NT2/D1 (cell line): ENCODE measurements at regions not wholly inside any gene's neighbourhood (a gene's known extent, or its start where the extent isn't known, plus 50 kb on each side); places are given as distances from the start of the nearest gene placed in this dataset.

Source experiments
- SUZ12 ChIP-seq: IDR thresholded peaks from 2 replicates; pipeline ENCODE4 v1.6.1; 2011; ENCODE audit not compliant: insufficient read length, insufficient read depth; ENCODE audit errors: extremely low read depth
- YY1 ChIP-seq: IDR thresholded peaks from 2 replicates; pipeline ENCODE4 v1.6.1; 2011; ENCODE audit not compliant: insufficient read length, insufficient read depth
- ZNF274 ChIP-seq: IDR thresholded peaks from 2 replicates; pipeline ENCODE4 v1.6.1; 2011; ENCODE audit warnings: mild to moderate bottlenecking, low read depth, low read length

DNA sequence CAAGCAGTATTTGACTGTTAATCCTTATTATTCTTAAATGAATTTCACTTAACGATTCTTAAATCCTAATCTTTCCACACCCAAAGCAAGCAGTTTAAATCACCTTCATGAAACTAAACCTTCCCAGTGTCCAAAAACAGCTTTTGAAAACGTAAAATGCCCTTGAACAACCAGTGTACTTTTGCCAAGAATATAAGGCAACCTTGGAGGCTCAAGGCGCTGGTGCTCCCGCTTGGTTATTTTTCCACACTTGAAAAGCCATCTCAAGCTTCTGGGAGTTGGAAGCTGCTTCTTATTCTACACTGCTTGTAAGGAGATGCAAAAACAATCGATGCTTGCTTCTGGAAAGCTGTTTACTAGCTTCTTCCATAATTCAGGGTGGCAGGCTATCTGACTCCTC lies 625.7 kb downstream of the HTR1B start:
- TF ChIP-seq YY1 (no peak), ZNF274 (no peak), SUZ12 (no peak)
